ENCODE measurements at regions not wholly inside any gene's neighbourhood (a gene's known extent, or its start where the extent isn't known, plus 50 kb on each side); places are given as distances from the start of the nearest gene placed in this dataset.

DNA sequence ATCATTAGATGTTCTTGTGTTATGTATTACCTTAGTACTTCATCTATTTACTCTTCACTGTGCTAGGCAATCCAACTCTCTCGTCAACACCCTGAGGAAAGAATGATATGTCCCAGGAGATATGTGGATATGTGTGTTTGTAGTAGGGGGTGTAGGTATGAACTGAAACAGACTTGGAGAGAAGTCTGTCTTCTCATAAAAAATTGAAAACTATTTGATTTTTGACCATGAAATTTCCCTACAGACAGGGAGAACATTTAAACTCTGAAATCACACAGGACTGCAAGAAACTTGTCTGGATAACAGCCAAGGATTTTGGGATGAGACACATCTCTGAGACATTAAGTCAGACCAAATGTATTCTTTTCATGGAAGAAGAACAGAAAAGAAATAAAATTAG is 967.0 kb upstream of the FAT3 start:
- intact Hi-C loops (cut with micrococcal nuclease): no loop called here

DNA sequence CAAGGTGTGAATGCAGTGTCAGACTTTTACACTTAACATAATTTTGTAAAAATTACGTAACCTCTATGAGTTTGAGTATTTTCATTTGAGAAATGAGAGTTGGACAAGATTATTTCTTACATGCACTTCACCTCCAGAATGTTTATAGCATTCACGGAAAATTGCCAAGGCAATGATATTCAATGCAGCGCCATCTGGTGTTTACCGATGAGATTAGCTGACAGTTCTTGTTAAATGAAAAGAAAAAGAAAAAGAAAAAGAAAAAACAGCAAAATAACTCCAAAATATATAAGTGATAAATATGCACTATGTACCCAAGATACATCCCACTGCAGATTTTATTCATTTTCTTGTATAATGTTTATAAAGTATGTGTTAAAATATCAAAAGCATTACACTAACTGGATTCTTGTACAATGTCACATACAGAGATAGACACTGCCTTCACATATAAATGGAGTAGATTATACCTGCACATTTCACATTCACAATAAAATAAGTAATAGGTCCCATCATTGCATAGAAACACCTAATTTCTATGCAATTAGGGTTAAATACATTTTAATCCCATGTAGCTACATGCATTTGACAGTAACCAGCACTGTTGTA is 976.3 kb upstream of the FAT3 start:
- intact Hi-C loops (cut with micrococcal nuclease): loop anchor here (2.0 kb wide), 2 partner anchors 960 to 1000 kb away; no protein-coding TSS in a partner anchor

DNA sequence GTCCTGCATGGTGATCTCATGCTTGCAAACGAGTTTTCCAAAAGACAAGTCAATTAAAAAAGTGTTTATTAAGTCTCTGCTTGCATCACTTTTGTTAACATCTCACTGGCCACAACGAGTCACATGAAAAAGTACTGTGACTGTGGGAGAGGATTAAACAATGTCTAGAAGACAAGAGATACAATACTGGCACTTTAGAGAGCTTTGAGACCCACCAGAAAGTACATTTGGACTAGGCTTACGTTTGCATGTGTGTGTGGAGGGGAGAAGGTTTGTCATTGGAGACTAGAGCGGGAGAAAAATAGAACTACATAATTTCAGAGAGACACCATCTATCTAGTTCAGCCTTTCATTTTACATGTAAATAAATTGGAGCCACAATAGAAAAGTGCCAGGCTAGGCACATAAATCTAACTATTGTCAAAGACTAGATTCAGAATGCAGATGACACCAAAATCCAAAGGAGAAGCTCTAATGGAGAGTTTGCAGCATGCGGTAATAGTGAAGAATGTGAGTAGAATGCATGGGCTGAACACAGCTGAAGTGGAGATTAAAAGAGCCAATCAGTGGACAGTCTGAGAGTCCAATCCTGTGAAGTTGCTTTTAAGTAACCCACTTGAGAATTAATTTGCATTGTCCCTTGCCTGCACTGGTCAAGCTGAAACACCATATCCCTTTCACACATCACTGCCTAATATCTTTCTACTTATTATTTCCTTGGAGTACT is 977.4 kb upstream of the FAT3 start:
- intact Hi-C loops (cut with micrococcal nuclease): no loop called here

DNA sequence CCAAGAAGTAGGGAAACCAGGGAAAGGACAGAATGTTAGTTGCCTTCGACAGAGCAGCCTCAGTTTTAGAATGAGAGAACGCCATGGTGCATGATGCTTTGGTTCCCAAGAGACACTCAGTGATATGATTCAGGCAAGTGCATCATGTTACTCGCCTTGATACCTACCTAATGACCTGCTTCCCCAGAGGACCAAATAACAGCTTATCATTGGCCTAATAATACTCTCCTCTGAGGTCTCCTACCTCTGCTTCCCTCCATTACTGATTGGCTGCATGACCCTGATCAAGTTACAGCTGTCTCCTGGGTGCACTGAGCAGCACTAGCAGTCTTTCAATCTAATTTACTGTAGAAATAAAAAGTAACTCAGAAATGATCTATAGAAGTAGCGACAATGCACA is 979.7 kb upstream of the FAT3 start:
- intact Hi-C loops (cut with micrococcal nuclease): no loop called here

DNA sequence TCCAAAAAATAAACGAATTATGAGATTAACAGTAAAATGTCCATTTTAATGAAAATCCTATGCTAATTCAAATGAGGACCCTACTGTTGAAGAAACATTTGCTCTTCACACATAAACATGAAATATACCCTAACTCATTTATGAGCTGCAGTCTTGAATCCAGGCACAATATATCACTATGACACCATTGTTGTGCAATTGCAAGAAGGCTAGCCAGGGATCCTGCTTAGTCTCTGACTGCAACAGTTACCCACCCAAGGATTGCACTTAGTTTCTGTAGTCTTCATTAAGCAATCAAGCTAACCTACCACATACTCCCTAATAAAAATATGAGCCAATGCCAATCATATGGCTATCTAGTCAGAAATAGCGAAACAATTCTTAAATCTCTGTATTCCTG is 981.0 kb upstream of the FAT3 start:
- intact Hi-C loops (cut with micrococcal nuclease): no loop called here

DNA sequence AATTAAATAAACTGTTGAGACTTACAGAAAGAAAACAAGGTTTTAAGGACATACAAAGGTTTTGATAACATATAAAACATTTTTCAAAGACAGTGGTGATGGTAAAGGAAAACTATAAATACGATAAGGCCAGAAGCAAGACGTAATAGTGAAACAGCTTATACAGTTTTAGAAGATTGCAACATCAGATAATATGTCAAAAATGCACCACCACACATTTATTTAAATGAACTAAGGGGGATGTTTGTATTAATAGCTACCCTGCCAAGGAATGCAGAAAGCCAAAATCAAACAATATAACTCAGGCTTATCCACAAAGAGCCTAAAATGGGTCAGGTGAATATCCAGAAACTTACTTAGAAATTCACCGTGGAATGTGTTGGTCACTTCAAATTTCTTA is 981.6 kb upstream of the FAT3 start:
- intact Hi-C loops (cut with micrococcal nuclease): no loop called here

DNA sequence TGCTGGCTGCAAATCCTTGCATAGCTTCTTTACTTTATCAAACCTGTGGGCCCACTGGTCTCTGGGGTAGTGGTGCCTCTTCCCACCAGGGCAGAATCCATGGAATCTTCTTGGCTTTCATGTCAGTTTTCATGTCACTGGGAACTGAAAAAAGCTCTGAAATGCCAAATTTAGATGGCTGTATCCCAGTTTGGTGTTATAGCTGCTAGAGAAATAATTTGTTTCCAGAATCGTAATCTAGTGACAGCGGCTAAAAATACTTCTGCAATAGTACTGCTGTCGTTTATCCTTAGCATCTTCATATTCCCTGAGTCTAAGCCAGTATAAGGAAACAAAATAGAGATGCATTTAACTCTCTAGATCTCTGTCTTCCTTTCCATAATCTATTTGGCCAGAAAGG is 983.4 kb upstream of the FAT3 start:
- intact Hi-C loops (cut with micrococcal nuclease): no loop called here

DNA sequence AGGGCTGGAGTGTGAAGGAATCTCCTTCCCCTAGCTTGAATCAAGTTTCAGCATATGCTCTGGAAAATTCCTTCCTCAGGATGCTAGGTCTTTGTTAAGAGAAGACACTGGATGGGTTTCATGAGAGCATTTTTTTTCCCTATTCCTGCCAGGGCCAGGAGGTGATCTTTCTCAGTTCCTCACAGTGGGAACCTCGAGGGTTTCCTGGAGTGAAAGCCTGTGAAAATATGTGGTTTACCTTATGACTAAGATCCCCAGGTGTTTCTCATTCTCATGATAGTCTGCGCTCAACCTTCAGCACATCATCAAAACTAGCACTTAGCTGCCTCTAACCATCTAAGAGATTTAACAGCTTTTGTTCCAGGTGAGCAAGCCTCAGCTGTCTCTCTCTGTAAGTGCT is 985.3 kb upstream of the FAT3 start:
- intact Hi-C loops (cut with micrococcal nuclease): no loop called here

DNA sequence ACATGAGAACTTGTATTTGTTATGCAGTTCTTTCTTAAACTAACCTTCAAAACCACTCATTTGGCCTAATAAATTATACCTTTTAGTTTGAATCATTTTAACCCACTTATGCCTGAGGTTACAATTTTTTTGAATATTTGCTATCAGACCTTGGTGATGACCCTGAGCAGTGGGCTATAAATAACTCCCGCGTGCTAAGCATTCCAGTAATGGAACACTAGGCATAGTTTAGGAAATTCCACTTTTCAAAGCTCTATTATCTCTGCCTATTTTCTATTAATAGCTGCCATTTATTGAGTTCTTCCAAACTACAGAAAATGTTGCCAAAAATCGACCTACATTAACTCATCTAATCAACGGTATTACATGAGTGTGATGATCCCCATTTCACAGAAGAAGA is 993.4 kb upstream of the FAT3 start:
- intact Hi-C loops (cut with micrococcal nuclease): no loop called here

DNA sequence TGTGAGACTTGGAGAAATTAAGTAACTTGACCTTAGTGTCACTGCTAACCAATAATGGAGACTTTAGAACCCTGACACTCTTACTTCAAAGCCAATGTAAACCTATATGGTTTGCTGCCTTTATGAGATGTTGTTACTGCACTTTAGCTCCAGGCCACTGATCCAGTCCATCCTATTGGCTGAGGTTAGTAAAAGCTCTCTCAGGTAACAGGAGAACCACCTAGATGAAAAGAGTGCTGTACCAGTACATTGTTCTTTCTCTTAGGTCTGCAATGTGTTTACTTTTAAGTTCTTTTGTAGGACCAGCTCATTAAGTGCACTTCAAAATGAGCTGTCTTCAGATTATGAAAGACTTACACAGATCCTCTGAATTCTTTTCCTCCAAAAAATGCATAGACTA is 994.0 kb upstream of the FAT3 start:
- intact Hi-C loops (cut with micrococcal nuclease): no loop called here

DNA sequence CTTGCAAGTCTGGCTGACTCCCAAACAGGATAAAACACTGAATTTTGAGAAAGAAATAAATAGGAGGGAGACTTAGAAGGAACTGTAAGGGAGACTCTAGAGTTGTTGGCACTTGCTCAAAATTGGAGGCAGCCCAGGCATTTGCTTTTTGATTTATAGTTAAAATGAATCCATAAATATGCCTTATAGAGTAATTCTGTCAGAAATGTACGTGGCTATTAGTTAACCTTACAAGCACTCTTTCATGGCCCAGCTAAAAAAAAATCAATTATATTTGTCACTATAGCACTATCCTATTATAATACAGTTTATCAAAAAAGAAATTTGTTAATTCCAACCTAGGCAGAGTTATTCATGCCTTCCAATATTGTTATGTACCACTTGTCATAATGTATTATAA is 1000.0 kb upstream of the CHORDC1 start:
- intact Hi-C loops (cut with micrococcal nuclease): no loop called here

DNA sequence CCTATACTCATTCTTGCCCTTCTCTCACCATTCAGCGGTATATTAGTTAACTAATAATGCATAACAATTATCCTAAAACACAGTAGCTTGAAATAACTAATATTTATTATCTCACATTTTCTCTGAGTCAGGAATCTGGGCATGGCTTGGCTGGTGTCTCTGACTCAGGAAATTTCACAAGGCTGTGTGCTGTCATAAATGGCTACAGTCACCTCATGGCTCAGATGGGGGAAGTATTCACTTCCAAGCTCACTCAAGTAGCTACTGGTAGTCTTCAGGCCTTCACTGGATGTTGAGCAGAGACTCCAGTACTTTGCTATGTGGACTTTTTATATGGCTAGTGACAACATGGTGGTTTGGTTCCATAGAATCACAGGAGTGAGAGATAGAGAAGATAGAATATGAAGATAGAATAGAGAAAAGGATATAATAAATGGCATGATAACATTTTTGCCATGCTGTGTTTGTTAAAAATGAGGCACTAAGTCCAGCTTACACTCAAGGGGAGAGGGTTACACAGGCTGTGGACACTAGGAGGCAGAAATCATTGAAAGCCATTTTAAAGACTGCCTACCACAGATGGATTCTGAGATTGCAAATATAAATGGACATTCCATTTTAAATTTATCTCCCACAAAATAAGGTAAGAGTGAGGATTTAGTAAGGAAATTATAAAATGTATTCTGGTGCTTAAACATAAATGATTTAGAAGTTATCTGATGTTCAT is 997.8 kb upstream of the CHORDC1 start:
- intact Hi-C loops (cut with micrococcal nuclease): no loop called here

DNA sequence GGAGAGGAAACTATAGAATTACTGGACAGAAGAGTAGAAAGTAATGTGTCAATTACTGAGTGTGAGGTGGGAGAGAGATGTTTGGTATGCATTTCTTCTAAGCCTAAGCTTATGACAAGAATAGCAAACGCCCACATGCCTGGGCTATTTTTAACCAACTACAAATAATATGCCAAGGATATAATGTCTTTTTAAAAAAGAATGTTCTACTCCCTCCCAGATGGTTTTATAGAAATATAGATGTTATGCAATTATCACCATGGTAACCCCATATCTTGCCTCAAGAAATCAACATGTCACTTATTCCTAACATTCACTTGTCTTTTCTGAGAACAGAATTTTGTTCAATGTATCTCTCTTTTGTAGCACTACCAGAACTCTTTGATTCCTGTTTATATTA is 996.7 kb upstream of the CHORDC1 start:
- intact Hi-C loops (cut with micrococcal nuclease): no loop called here

DNA sequence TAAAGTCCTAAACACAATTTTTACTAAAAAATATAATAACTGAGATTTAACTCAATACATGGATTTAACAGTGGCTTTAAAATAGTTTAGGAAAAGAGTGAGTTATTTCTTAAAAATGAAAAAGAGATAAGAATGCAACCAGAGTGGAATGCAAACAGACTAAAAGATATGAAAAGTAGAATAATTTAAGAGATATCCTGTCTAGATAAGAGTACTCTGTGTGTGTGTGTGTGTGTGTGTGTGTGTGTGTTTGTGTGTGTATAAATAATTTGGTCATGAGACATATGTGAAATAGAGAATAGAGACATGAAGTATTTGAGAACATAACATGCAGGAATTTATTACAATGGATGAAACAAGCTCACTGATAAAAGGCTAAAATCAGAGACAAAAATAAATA is 986.9 kb upstream of the CHORDC1 start:
- intact Hi-C loops (cut with micrococcal nuclease): no loop called here

DNA sequence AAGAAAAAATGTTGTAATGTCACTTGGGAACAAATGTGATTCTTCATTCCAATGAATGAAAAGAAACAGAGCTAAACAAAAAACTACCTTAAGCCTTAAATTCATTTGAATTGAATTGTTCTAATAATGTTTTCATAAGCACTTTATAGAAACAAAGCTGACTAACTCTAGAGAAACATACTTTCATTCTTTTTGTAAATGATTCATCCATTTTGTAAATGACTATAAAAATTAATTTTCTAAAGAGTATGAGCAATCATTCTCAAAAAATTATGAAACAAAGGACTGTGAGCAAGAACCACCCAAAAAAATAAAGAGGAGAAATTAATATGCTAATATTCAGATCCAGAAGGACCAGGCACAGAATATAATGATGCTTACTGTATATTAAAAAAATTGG is 986.5 kb upstream of the CHORDC1 start:
- intact Hi-C loops (cut with micrococcal nuclease): no loop called here

DNA sequence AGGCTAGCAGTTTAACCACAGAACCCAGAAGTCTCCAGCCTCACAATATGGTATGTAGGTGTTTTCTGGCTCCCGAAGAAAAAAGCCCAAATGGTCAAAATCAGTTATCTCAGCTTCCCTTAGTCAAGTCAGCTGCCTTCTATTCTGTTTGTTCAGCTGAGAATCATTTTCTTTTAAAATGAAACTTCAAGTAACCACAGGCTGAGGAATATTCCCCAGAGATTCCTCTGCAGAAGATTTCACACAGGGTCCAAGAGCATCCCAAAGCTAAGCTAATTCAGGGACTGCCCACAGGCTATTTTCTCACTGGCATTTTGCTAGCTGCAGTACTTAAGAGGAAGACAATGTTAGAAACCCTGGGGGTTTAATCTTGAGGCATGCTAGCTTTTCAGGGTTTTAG is 977.0 kb upstream of the CHORDC1 start:
- intact Hi-C loops (cut with micrococcal nuclease): no loop called here

DNA sequence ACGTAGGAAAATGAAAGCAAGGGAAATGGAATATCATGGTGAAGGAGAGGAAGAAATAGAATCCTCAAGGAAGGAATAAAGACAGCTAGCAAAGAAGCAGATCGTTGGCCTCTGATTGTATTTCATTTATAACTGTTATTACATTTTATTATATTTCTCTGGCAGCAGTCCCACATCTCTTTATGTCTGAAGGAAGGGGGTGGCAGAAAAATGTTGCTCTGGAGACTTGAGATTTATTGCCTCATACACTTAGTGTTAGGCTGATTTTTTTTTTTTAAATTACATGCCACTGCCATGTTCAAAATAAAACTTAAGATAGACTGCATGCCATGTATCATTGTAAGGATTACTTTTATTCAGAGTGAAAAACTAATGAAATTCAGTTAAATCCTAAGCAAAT is 971.7 kb upstream of the CHORDC1 start:
- intact Hi-C loops (cut with micrococcal nuclease): no loop called here

DNA sequence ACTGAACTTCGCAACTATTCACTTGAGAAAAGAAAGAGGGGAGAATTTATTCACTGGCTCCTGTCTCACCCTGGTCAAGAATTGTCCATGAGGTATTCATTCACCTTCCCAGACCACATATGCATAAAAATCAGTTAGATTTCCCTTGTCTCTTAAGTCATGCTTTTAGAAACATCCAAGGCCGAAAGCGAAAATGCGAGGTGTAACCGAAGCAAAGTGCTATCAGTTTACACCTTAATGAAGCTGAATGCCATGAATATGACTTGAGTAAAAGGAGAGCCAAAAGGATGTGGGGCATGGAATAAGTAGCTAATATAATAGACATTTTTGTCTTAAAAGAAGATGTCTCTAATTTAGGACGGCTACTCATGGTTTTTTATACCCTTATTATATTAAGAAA is 965.6 kb upstream of the CHORDC1 start:
- intact Hi-C loops (cut with micrococcal nuclease): no loop called here

DNA sequence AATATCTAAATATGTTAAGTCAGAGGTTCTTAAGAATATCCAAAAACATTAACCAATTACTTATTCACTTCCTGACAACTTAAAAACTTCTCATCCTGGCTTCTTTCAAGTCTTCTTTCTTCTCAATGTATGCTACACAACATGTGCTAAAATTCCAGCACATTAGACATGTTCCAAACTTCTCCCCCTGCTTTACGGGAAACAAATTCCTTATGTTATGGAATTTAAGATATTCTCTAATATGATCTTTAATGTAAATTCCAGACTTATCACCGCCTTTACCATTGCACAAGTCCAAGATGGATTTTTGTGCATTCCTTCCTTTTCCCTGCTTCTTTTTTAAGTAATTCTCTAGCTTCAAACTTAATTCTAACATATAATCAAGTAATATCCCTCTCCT is 964.5 kb upstream of the CHORDC1 start:
- intact Hi-C loops (cut with micrococcal nuclease): no loop called here

DNA sequence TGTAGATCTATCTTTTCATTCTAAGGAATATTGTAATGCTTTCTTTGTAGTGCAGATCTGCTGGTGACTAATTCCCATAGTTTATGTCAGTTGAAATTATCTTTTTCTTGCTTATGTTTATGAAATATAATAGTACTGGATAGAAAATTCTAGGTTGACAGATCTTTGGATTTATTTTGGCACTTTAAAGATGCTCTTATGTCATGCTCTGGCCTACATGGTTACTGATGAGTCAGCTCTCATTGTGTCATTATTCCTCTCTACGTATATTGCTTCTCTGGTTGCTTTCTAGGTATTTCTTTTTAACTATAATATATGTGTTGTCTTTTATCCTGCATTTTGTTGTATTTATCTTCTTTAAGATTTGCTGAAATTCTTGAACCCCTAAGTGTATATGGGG is 955.5 kb upstream of the CHORDC1 start:
- intact Hi-C loops (cut with micrococcal nuclease): no loop called here

DNA sequence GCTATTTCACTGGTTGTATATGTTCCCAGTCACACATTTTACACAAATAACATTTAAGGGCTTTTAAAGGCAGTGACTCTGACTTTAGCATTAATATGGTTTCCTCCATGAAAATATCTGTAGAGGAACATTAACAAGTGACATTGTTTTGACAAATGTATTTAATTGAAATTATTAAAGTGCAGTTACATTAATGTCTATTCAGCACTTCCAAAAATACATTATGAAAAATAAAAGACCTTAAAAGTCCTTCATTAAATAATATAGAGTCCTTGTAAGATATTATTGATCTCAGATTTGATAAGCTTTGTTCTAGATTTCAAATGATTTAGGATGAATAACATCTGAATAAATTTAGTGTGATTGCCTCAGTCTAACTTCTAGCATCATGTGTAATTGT is 951.9 kb upstream of the CHORDC1 start:
- intact Hi-C loops (cut with micrococcal nuclease): no loop called here

DNA sequence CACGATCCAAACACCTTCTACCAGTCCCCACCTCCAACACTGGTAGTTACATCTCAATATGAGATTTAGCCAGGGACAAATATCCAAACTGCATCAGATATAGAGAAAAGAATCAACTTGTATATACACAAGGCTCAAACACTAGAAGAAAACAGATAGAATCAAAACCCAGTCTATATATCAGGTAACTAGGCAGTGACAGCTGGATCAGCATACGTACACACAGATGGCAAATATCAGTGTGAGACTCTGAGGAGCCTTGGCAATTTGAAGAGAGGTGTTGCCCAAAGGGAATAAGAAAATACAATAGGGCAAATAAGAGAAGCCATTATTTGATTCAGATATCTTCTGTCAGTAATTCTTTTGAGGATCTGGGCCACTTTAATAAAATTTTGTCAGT is 951.3 kb upstream of the CHORDC1 start:
- intact Hi-C loops (cut with micrococcal nuclease): no loop called here

DNA sequence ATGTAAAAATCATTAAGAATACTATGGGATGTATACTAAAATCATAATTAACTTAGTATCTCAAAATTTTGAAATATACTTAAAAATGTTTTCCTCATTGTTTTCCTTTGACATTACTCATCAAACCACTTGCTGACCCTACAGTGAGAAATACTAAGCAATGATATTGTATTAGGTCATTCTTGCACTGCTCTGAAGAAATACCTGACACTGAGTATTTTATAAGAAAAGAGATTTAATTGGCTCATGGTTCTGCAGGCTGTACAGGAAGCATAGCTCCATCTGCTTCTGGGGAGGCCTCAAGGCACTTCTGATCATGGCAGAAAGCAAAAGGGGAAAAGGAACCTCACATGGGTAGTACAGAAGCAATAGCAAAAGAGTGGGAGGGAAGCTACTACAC is 950.9 kb upstream of the CHORDC1 start:
- intact Hi-C loops (cut with micrococcal nuclease): no loop called here
